GM21529 (cell line): ENCODE measurements at regions not wholly inside any gene's neighbourhood (a gene's known extent, or its start where the extent isn't known, plus 50 kb on each side); places are given as distances from the start of the nearest gene placed in this dataset.

ENCODE experiments used
- ATAC-seq: cut with Tn5 transposase; IDR thresholded peaks from one replicate; pipeline ENCODE4 v1.9.1; 2021; ENCODE audit not compliant: unreplicated experiment

DNA sequence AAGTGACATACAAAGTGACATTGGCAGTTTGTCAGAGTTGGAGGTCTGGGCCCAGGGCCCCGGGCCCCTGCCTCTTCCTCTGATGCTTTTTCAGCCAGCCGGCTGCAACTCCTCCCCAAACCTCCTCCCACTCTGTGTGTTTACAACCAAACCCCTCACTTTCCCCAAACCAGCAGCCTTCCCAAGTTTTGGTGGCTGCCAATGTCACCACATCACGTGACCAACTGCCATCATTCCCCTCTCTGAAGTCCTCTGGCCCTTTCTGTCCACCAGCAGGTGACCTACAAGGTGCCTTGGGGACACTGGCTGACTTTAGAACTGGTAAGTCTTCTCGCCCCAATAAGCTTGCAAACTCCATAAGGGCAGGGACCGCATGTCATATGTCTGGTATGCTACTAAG, 357.7 kb downstream of the BCOR start:
- no peak for ATAC-seq

DNA sequence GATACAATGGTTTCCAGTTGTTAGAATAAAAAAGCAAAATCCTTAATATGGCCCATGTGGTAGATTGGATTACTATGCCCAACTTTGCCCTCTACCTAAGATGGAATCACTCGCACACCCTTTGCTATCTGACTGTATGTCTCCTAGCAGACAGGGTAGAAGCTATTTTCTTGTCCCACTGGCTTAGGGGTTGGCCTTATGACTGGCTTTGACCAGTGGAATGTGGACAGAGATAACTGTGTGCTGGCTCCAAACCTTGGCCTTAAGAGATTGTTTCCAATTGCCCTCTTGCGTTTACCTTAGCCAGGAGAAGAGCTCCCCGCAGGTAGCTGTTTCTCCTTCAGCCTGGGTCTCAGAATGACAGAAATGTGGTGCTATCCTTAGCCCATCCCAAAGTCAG, 355.9 kb downstream of the BCOR start:
- ATAC-seq: no peak

DNA sequence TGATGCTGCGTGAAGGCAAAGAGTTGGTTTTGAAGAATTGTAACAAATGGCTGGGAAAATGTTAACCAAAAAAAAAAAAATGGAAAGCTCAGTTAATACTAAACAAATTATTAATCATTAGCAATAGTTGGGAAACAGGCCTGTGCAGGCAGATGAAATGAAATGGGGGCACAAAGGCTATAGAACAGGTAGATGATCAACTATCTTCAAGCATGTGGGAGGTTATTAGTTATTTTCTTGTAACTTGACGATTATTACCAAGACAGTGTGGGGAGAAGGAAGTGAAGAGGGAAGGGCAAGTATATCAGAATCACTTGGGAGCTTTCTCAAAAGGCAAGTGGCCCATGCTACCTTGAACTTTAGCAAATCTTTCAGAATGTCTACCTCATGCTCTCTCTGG, 351.9 kb downstream of the BCOR start:
- ATAC-seq: no peak

DNA sequence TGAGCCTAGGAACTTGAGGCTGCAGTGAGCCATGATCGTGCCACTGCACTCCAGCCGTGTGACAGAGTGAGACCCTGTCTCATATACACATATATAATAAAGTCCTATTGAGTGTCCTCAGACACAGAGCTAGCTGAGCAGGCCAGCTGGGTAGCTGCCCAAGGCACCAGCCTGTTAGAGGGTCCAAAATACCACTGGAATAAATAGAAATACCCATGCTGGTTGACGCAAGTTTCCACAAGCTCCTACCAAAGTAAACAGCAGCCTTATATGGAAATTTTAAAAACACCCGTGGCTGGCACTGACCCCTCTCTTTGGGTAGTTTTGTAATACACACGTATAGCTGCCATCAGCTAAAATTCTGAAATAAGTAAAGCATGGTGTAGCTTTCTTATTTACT, 348.6 kb downstream of the BCOR start:
- ATAC-seq: no peak

DNA sequence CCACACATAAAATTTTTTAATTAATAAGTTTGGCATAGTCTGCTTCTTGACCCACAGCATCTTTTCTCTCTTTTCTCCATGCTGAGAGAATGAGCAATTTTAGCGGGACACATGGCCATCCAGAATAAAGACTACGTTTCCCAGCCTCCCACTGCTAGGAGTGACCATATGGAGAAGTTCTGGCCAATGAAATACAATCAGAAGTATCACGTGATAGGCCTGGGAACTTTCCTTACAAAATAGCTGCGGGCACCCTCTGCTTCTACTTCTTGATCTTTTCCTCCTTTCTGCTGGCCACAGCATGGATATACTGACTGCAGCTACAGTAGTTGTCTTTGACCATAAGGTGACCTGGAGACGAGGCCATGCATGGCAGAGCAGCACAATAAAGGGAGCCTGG, 348.0 kb downstream of the BCOR start:
- no peak for ATAC-seq

DNA sequence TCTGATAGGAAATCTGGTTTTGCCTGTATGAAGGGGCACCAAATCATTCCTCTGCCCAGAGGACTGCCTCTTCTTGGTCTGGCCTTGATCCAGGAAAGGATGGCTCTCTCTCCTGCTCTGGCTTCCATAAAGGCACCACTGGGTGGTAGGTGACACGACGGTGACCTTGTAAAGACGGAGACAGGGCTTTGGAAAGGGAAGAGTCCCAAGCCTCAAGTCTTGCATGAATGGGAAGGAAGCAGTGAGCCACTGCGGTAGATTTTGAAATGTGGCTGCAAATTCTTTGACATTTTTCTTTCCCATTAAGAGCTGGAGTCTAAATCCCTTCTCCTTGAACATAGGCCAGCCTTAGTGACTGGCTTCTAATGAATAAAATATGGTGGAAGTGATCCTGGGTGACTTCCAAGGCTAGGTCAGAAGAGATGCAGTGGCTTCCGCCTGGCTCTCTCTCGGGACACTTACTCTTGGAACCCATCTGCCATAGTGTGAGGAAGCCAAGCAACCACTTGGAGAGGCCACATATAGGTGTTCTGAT, 347.4 kb downstream of the BCOR start:
- ATAC-seq: no peak

DNA sequence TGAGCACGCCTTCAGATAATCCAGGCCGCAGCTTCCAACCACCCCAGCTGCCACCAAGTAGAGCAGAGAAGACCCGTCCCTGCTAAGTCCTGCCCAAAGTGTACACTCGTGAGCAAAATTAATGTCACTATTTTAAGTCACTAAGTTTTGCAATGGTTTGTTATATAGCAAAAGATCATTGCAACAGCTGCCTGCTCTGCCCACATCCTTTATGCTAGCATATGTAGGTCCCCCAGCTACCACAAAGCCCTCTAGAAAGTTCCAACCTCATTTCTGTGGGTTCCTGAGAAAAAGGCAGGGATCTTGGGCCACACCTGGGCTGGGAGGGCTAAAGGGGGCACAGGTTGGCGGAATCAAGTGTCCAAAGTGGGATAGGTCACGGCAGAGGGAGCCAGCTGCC, 346.9 kb downstream of the BCOR start:
- no peak for ATAC-seq

DNA sequence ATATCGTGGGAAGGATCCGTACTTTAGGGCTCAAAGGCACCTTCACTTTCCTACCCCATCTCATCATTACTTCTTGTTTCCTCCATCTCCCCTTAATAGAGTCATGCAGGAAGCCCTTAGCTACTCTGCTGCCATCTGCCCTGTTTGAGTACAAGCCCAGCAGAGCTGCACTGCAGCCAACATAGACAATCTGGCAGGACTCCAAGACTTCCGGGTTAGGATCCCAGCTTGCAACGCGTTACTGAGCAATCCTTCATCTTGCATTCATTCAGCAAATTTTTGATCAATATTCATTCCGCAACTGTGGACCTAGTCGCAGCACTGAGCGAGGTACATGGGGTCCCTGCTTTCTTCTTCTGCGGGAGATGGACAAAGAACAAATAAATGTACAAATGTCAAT, 344.9 kb downstream of the BCOR start:
- no peak for ATAC-seq

DNA sequence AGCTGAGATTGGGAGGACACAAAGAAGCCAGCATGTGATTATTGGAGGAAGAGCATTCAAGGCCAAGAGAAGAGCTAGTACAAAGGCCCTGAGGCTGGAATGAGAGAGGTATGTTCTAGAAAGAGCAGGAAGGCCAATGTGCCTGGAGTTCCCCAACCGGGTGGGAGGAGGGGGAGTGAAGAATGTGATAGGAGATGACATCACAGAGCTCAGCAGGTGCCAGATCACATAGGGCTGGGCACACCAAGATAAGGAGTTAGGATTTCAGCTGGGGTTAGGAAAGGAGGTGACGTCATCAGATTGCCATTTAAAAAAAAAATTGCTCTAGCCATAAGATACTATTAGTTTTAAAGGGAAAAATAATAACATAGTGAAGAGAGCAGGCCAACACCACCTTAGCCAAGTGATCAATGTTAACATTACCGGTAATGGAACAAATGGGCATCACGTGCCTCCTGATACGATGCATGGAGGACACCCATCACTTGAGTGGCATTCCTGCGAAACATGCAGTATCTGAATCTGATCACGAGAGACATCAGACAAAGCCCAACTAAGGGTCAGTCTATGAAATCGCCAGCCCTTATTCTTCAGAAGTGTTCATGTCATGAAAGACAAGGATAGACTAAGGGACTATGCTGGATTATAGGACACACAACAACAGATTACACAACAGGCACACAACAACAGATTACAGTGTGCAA, 344.3 kb downstream of the BCOR start:
- no peak for ATAC-seq

DNA sequence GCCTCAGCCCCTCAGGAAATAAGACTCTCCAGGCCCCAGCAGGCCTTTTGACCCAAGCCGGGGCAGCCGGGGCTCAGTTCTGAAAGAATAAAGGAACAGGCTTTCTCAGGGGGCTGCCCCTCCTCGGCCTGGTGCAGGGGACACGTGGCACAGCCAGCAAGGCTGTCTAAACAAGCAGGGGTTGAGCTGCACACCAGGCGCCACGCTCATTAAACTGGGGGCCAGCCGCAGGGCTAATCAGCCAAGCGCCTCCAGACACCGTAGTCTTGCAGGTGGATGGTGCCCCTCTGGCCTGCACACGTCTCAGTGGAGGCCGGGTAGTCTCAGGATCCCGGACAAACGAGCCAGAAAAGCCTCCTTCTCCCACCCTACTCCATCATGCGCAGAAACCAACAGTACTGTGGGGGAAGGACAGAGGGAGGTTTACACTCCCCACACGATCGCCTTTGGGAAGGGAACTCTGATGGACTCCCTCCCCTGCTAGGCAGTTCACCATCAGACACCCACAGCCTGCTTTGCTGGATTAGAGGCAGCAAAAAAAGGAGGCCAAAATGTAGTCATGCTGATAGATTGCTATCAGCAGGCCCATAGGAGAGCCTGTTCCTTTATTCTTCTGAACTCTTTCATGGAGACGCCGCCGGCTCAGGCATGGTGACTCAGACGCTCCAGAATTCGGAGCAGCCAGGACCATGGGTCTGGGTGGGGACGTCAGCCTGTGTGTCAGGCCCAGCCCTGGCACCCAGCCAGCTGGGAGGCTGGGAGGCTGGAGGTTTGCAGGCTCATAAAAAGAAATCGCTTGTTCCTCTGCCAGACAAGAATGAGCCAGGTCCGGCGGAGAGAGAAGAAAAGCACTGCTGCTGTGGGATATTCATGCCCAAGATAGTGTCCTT, 342.4 kb downstream of the BCOR start:
- ATAC-seq: no peak

DNA sequence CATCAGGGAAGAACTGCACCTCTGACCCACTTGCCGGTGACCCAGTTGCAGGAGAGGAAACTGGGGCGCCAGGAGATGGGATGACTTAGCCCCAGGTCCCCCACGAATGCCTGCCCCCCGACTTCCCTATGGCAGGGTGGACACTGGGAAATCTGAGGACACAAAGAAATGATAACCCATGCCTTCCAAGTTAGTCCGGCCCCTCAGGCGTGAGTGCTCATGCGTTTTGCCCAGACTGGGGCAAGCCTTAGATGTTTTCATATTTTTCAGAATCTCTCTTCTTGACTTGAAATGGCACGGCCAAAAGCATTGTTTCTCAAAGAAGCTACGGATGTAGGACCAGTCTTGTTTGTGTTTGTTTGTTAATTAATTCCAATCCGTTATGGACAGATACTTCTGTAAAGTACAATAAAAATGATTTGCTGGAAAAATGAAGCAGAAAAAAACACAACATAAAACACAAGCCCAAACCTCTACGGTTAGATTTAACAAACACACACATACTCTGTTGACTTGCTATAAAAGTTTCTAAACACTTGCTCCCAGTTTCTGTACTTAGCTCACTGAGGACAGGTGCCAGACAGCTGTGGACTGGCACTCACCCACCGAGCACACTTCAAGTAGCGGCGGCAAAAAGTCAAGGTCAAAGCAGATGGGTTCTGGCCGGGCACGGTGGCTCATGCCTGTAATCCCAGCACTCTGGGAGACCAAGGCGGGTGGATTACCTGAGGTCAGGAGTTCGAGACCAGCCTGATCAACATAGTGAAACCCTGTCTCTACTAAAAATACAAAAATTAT, 341.5 kb downstream of the BCOR start:
- ATAC-seq: no peak

DNA sequence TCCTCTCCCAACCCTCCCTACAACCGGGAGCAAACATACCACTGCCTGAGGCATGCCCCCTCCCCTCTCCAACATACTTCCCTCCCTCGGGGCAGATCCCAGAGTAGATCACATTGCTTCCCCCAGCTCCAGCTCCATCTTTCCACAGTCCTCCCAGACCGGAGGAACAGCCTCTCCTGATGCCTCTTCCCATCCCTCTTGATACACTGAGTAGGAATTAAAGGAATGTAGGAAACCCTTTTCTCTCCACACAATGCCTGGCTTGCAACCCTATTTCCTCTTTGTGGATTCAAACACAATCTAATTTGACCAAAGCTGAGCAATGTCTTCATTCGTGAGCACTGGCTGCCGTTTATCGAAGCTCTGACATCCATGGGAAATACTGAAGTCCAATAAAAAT, 339.8 kb downstream of the BCOR start:
- no peak for ATAC-seq

DNA sequence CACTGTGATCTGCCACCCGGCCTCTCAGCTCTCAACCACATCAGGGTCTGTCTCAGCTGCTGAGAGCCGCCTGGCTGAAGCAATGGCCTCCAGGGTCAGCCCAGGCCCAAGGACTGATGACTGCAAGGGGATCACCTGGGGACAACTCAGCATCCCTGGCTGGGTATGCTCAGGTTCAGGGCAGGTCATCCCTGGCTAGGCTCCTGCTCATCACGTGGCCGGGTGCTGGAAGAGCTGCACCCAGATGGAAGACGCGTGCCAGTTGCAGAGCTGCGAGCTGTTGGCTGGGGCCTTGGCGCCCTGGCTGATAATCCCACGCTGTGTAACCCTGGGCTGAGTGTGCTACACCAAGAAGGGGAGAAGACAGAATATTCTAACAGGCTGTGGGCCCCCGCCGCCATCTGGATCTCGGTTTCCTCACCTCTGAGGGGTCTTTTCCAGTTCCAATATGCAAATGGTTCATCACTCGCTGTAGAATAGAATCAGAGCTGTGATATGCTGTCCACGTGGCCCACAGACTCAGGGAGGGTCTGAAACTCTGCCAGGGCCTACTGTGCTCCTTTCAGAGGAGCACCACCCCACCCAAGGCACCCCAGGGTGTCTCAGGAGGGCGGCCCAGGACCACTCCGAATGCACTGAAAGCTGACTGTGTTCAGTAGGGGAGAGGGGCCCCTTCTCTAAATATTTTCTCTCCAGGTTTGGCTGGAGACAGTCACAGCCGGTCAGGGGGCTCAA, 338.8 kb downstream of the BCOR start:
- no peak for ATAC-seq

DNA sequence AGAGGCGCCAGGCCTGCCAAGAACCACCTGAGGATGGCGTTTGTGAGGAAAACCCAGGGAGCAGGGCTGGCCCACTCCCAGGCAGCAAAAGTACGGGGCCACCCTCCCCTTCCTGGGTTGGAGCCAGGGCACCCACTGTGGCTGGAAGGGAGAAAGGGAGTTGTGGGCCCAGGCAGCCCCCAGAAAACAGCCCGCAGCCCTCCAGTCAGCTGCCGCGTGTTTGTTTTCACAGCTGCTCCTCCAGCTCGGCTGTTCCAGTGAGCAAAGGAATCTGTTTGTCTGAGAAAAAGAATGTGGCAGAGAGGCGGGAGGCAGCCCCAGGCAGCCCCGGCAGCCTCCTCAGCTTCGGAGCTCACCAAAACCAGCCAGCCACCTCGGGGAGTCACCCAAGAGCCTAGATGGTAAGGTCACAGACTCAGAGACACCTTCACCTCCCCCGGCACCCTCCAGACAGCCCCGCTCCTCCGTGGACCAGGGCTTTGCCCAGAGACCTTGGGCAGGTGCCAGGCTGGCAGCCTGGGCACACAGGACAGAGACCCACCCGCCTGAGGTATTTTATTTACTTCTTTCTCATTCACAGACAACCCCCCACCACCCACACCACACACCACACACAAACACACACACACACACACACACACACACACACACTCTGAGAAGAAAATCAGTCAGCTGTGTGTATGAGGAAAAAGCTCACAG, 338.1 kb downstream of the BCOR start:
- no peak for ATAC-seq

DNA sequence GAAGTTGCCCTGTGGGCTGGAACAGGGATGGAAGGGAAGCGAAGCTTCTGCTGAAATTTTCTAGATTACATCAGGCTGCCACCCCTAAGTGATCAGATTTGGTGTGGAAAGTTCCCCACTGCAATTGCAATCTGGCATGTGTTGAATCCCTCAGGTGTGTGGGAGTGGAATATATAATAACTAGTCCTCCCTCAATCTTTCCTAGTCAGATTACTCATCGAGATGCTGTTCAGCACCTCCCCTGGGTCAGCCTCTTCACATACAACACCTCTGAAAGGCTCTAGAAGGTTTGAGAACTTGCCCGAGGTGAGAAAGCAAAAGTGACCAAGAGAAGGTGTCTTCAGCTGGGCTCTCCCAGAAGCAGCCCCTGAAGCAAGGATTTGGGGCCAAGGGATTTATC, 336.8 kb downstream of the BCOR start:
- no peak for ATAC-seq

DNA sequence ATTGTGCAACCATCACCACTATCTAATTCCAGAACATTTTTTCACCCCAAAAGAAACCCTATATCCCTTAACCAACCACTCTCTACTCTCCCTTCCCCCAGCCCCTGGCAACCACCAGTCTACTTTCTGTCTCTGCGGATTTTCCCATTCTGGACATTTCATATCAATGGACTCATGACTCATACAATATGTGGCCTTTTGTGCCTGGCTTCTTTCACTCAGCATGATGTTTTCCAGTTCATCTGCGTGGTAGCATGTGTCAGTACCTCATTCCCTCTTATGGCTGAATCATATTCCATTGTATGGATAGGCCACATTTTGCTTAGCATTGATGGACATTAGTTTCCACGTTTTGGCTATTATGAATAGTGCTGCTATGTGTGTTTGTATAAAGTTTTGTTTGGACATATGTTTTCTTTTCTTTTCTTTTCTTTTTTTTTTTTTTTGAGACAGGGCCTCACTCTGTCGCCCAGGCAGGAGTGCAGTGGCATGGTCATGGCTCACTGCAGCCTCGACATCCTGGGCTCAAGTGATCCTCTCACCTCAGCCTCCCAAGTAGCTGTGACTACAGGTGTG, 335.4 kb downstream of the BCOR start:
- ATAC-seq: no peak

DNA sequence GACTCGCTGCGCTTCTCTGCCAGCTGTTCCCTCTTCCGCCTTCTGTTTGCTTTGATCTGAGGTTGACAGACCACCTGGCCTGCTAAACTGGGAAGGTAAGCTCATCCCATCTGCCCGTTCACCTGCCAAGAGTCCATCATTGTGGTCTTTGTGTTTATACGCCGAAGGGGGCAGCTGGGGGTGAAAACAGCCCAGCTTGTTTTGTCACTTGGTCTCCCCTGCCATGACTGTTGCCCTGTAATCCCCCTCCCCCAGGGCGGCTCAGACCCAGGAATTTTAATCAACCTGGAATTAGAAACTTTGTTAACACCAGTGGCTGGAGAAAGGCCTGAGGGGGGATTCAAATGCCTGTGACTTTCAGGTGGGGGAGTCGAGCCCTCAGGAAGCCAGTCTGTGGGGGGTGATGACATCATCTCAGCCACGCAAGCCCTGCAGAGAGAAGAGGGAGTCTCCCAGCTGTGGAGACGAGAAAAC, 333.3 kb downstream of the BCOR start:
- no peak for ATAC-seq

DNA sequence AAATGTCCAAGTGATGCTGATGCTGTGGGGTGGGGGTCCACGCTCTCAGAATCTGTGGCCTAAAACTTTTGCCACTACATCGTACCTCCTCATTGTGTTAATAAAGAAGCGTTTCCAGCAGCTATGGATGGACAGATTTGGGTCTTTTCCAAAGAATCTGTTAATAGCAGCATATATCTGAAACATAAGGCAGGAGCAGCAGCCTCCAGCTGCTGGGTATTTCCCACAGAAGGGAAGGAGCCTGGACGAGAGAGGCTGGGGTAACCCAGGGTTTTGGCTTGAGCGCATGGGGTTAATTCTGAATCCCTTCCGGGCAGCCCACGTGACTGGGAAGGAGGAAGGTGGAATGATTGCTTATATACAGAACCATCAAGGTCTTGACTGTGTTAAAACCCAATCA, 332.4 kb downstream of the BCOR start:
- no peak for ATAC-seq

DNA sequence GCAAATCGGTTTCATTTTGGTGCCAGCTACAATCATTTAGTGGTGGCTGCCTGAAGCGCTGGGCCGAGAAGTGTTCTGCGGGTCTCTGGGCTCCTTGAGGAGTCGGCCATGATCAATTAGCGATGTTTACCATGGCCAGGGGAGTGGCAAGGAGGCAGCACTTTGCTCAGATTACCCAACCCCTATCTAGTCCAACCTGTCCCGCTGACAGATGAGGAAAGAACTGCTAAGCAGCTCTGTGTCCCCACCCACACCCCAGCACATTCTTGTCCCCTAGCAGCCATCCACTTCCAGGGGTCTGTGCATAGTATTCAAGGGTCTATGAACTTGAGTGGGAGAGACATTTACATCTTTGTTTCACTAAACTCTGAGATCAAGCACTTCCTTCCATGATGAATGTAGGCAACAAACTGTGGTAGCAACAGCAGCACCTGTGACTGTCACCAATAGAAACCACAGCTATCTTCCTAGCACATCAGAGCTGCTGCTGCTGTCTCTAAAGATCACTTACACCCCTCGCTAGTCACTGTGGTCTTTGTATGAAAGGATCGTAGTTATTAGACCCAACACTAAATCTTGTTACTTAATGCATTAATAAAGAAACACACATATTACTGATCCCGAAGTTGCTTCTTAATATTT, 331.6 kb downstream of the BCOR start:
- no peak for ATAC-seq
